ENCODE measurements at regions not wholly inside any gene's neighbourhood (a gene's known extent, or its start where the extent isn't known, plus 50 kb on each side); places are given as distances from the start of the nearest gene placed in this dataset.
"Not testable (repeated sequence)": the region's sequence is repeated elsewhere in the genome, so short reads cannot be mapped to it uniquely, and the experiment has no call there.

- Histone ChIP-seq H3K36me3 (ENCODE audit: control insufficient read depth in 2 of 2, extremely low read depth in 1 of 2, insufficient read depth in 2 of 2, low read length in 2 of 2) (no peaks in the 10 kb centered on the region), H3K27ac (ENCODE audit: control insufficient read depth, insufficient read depth, low read length) (no peak overlapping the region), H3K79me2 (ENCODE audit: control insufficient read depth, insufficient read depth, low read length) (no peaks in the 10 kb centered on the region), H3K9me1 (ENCODE audit: control insufficient read depth, extremely low read depth, insufficient read depth, low read length) (no peaks in the 10 kb centered on the region), H3K9ac (ENCODE audit: control insufficient read depth, extremely low read depth, insufficient read depth, low read length) (no peak overlapping the region), H3K27me3 (ENCODE audit: control insufficient read depth, extremely low read depth, insufficient read depth, low read length) (no peaks in the 10 kb centered on the region), H3K4me2 (ENCODE audit: control insufficient read depth, extremely low read depth, insufficient read depth, low read depth, low read length) (no peak overlapping the region), H3K9me3 (ENCODE audit: control insufficient read depth, low read depth, low read length) (no peaks in the 10 kb centered on the region), H3K4me3 (ENCODE audit: control insufficient read depth in 2 of 3, extremely low read depth in 1 of 3, insufficient read depth in 2 of 3, low read depth in 1 of 3, low read length in 3 of 3) (no peak overlapping the region), H4K20me1 (ENCODE audit: control insufficient read depth, extremely low read depth, insufficient read depth, low read length) (no peaks in the 10 kb centered on the region), H3K4me1 (ENCODE audit: control insufficient read depth, extremely low read depth, insufficient read depth, low read length) (peaks cover 4% of the 10 kb centered on the region), H2AFZ (ENCODE audit: control insufficient read depth, low read length) (no peak overlapping the region)
- TF ChIP-seq EZH2 (IDR thresholded peaks at IDR 0.05; ENCODE audit: low read length) (no peak), CTCF (optimal IDR thresholded peaks at IDR 0.05 in 1 of 3, IDR thresholded peaks at IDR 0.05 in 1 of 3, conservative IDR thresholded peaks at IDR 0.05 in 1 of 3; ENCODE audit: extremely low read depth in 1 of 3, insufficient read depth in 2 of 3, low read length in 3 of 3) (no peak)
- dilution Hi-C loops (cut with MboI; ENCODE audit: extremely low pct_ligation_motif_present, low sequenced_read_pairs) = loop anchor here (25.0 kb wide), 2 partner anchors 278 to 403 kb away; no protein-coding TSS in a partner anchor
- FAIRE-seq = no peak
- no peak for DNase-seq (ENCODE audit: low read depth, low spot score)
Measured at GRCh38 chr12:89059056-89059455, 293.2 kb downstream of the DUSP6 start.

GRCh38 chr12:89058402-89058801, 293.9 kb downstream of the DUSP6 start:
- Histone ChIP-seq H3K9ac (ENCODE audit: control insufficient read depth, extremely low read depth, insufficient read depth, low read length) (no peak overlapping the region), H3K9me3 (ENCODE audit: control insufficient read depth, low read depth, low read length) (no peaks in the 10 kb centered on the region), H3K4me2 (ENCODE audit: control insufficient read depth, extremely low read depth, insufficient read depth, low read depth, low read length) (no peak overlapping the region), H3K27ac (ENCODE audit: control insufficient read depth, insufficient read depth, low read length) (no peak overlapping the region), H2AFZ (ENCODE audit: control insufficient read depth, low read length) (no peak overlapping the region), H4K20me1 (ENCODE audit: control insufficient read depth, extremely low read depth, insufficient read depth, low read length) (no peaks in the 10 kb centered on the region), H3K79me2 (ENCODE audit: control insufficient read depth, insufficient read depth, low read length) (no peaks in the 10 kb centered on the region), H3K4me1 (ENCODE audit: control insufficient read depth, extremely low read depth, insufficient read depth, low read length) (no peaks in the 10 kb centered on the region), H3K36me3 (ENCODE audit: control insufficient read depth in 2 of 2, extremely low read depth in 1 of 2, insufficient read depth in 2 of 2, low read length in 2 of 2) (no peaks in the 10 kb centered on the region), H3K4me3 (ENCODE audit: control insufficient read depth in 2 of 3, extremely low read depth in 1 of 3, insufficient read depth in 2 of 3, low read depth in 1 of 3, low read length in 3 of 3) (no peak overlapping the region), H3K27me3 (ENCODE audit: control insufficient read depth, extremely low read depth, insufficient read depth, low read length) (no peaks in the 10 kb centered on the region), H3K9me1 (ENCODE audit: control insufficient read depth, extremely low read depth, insufficient read depth, low read length) (no peaks in the 10 kb centered on the region)
- no peak for FAIRE-seq
- dilution Hi-C loops (cut with MboI; ENCODE audit: extremely low pct_ligation_motif_present, low sequenced_read_pairs) = loop anchor here (25.0 kb wide), 2 partner anchors 279 to 404 kb away; no protein-coding TSS in a partner anchor
- no peak for DNase-seq (ENCODE audit: low read depth, low spot score)
- TF ChIP-seq EZH2 (IDR thresholded peaks at IDR 0.05; ENCODE audit: low read length) (no peak), CTCF (optimal IDR thresholded peaks at IDR 0.05 in 1 of 3, IDR thresholded peaks at IDR 0.05 in 1 of 3, conservative IDR thresholded peaks at IDR 0.05 in 1 of 3; ENCODE audit: extremely low read depth in 1 of 3, insufficient read depth in 2 of 3, low read length in 3 of 3) (no peak)

- not testable (repeated sequence) for H3K4me3 ChIP-seq (ENCODE audit: control insufficient read depth in 2 of 3, extremely low read depth in 1 of 3, insufficient read depth in 2 of 3, low read depth in 1 of 3, low read length in 3 of 3); H3K9me3 ChIP-seq (ENCODE audit: control insufficient read depth, low read depth, low read length); DNase-seq (ENCODE audit: low read depth, low spot score); H3K27me3 ChIP-seq (ENCODE audit: control insufficient read depth, extremely low read depth, insufficient read depth, low read length); H3K27ac ChIP-seq (ENCODE audit: control insufficient read depth, insufficient read depth, low read length); H3K9ac ChIP-seq (ENCODE audit: control insufficient read depth, extremely low read depth, insufficient read depth, low read length); H3K79me2 ChIP-seq (ENCODE audit: control insufficient read depth, insufficient read depth, low read length); H3K36me3 ChIP-seq (ENCODE audit: control insufficient read depth in 2 of 2, extremely low read depth in 1 of 2, insufficient read depth in 2 of 2, low read length in 2 of 2); FAIRE-seq; H4K20me1 ChIP-seq (ENCODE audit: control insufficient read depth, extremely low read depth, insufficient read depth, low read length); H2AFZ ChIP-seq (ENCODE audit: control insufficient read depth, low read length); H3K4me1 ChIP-seq (ENCODE audit: control insufficient read depth, extremely low read depth, insufficient read depth, low read length); H3K4me2 ChIP-seq (ENCODE audit: control insufficient read depth, extremely low read depth, insufficient read depth, low read depth, low read length); H3K9me1 ChIP-seq (ENCODE audit: control insufficient read depth, extremely low read depth, insufficient read depth, low read length)
- dilution Hi-C loops (cut with MboI; ENCODE audit: extremely low pct_ligation_motif_present, low sequenced_read_pairs) = loop anchor here (25.0 kb wide), 2 partner anchors 283 to 408 kb away; no protein-coding TSS in a partner anchor
Measured at GRCh38 chr12:89053817-89054216, 298.5 kb downstream of the DUSP6 start.
